Keratinocyte (primary cell): ENCODE measurements at regions not wholly inside any gene's neighbourhood (a gene's known extent, or its start where the extent isn't known, plus 50 kb on each side); places are given as distances from the start of the nearest gene placed in this dataset.

Source experiments
- CTCF ChIP-seq, 3 experiments: IDR thresholded peaks in 1 of 3; conservative IDR thresholded peaks in 1 of 3; optimal IDR thresholded peaks in 1 of 3; 2 replicates in 2 of 3; 3 replicates in 1 of 3; pipeline versions ENCODE3 to v1.5.1; 2011; ENCODE audit warnings: low read length in 3 of 3, mild to moderate bottlenecking in 3 of 3, moderate library complexity in 2 of 3, control low read depth in 1 of 3, inconsistent platforms in 1 of 3; ENCODE audit not compliant: insufficient read depth in 2 of 3; ENCODE audit errors: extremely low read depth in 1 of 3
- EZH2 ChIP-seq: IDR thresholded peaks from one replicate; pipeline ENCODE4 v1.6.1; 2012; ENCODE audit warnings: inconsistent platforms, mild to moderate bottlenecking, low read length, moderate library complexity

DNA sequence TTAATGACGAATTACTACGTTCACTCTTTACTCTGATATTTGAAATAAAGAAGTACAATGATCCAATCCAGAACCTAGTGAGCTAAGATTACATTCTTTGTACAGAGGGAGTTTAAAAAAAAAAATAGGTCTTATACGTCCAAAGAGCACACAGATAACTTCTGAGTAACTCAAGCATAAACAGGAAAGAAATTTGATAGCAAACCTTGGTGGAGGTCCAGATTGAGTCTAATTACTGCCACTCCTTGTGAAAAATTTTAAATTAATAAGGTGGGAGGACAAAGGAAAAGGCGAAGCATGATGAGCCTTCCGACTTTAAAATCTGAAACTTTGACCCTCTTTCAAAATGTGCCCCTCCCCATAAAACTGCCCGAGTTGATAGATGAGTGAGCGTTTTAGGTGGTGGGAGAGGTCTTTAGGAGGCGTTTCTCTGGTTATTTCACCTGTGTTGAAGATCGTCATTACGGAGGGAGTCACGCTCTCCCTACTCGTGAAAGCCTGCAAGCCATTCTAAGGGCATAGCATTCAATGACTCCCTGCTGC, 127.0 kb upstream of the ROBO2 start:
- no peak for TF ChIP-seq CTCF (optimal IDR thresholded peaks at IDR 0.05 in 1 of 3, IDR thresholded peaks at IDR 0.05 in 1 of 3, conservative IDR thresholded peaks at IDR 0.05 in 1 of 3; ENCODE audit: extremely low read depth in 1 of 3, insufficient read depth in 2 of 3, low read length in 3 of 3)
- no peak for TF ChIP-seq EZH2
